ENCODE measurements at regions not wholly inside any gene's neighbourhood (a gene's known extent, or its start where the extent isn't known, plus 50 kb on each side); places are given as distances from the start of the nearest gene placed in this dataset.

DNA sequence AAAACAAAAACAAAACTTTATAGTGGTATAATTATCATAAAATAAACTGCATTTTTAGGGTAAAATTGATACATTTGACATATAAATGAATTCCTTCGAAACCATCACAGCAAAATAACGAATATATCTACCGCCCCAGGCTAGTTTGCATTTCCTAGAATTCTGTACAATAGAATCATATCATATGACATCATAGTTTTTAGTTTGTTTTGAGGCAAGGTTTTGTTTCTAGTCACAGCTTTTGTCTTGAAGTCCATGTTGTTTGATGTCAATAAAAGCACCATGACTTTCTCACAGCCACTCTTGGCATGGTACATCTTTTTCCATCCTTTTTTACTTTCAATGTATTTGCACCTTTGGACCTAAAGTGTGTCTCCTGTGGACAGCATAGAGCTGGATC is 102.9 kb downstream of the FOXL3 start:
- Histone ChIP-seq H3K9me3 (ENCODE audit: control insufficient read depth, low read depth, low read length) (peaks cover 3% of the 10 kb centered on the region), H4K20me1 (ENCODE audit: control insufficient read depth, extremely low read depth, insufficient read depth, low read length) (no peaks in the 10 kb centered on the region), H3K27me3 (ENCODE audit: control insufficient read depth, extremely low read depth, insufficient read depth, low read length) (no peaks in the 10 kb centered on the region), H3K79me2 (ENCODE audit: control insufficient read depth, insufficient read depth, low read length) (no peaks in the 10 kb centered on the region), H3K4me3 (ENCODE audit: control insufficient read depth in 2 of 3, extremely low read depth in 1 of 3, insufficient read depth in 2 of 3, low read depth in 1 of 3, low read length in 3 of 3) (no peak overlapping the region), H3K4me2 (ENCODE audit: control insufficient read depth, extremely low read depth, insufficient read depth, low read depth, low read length) (no peak overlapping the region), H3K9me1 (ENCODE audit: control insufficient read depth, extremely low read depth, insufficient read depth, low read length) (no peaks in the 10 kb centered on the region), H3K9ac (ENCODE audit: control insufficient read depth, extremely low read depth, insufficient read depth, low read length) (no peak overlapping the region), H2AFZ (ENCODE audit: control insufficient read depth, low read length) (no peak overlapping the region), H3K27ac (ENCODE audit: control insufficient read depth, insufficient read depth, low read length) (no peak overlapping the region), H3K36me3 (ENCODE audit: control insufficient read depth in 2 of 2, extremely low read depth in 1 of 2, insufficient read depth in 2 of 2, low read length in 2 of 2) (no peaks in the 10 kb centered on the region), H3K4me1 (ENCODE audit: control insufficient read depth, extremely low read depth, insufficient read depth, low read length) (peaks cover 14% of the 10 kb centered on the region)
- TF ChIP-seq, protein P1, sequence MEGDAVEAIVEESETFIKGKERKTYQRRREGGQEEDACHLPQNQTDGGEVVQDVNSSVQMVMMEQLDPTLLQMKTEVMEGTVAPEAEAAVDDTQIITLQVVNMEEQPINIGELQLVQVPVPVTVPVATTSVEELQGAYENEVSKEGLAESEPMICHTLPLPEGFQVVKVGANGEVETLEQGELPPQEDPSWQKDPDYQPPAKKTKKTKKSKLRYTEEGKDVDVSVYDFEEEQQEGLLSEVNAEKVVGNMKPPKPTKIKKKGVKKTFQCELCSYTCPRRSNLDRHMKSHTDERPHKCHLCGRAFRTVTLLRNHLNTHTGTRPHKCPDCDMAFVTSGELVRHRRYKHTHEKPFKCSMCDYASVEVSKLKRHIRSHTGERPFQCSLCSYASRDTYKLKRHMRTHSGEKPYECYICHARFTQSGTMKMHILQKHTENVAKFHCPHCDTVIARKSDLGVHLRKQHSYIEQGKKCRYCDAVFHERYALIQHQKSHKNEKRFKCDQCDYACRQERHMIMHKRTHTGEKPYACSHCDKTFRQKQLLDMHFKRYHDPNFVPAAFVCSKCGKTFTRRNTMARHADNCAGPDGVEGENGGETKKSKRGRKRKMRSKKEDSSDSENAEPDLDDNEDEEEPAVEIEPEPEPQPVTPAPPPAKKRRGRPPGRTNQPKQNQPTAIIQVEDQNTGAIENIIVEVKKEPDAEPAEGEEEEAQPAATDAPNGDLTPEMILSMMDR (optimal IDR thresholded peaks at IDR 0.05 in 1 of 3, IDR thresholded peaks at IDR 0.05 in 1 of 3, conservative IDR thresholded peaks at IDR 0.05 in 1 of 3; ENCODE audit: extremely low read depth in 1 of 3, insufficient read depth in 2 of 3, low read length in 3 of 3) = no peak
- no peak for TF ChIP-seq EZH2 (IDR thresholded peaks at IDR 0.05; ENCODE audit: low read length)
- DNase-seq (ENCODE audit: low read depth, low spot score) = no peak
- FAIRE-seq = no peak
- dilution Hi-C loops (cut with MboI; ENCODE audit: extremely low pct_ligation_motif_present, low sequenced_read_pairs) = no loop called here

DNA sequence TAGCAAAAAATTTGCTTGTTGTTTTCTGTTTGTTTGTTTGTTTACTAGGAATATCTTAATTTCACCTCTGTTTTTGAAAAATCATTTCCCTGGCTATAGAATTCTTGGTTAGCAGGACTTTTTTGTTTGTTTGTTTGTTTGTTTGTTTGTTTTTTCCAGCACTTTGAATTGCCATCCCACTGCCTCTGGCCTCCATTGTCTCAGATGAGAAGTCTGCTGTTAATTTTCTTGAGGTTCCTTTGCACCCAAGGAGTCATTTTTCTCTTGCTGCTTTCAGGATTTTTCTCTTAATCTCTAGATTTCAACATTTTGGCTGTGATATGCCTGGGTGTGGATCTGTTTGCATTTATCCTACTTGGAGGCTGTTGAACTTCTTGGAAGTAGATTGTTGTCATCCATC is 105.7 kb downstream of the FOXL3 start:
- Histone ChIP-seq H3K4me1 (ENCODE audit: control insufficient read depth, extremely low read depth, insufficient read depth, low read length) (peaks cover 12% of the 10 kb centered on the region), H3K9me3 (ENCODE audit: control insufficient read depth, low read depth, low read length) (peaks cover 9% of the 10 kb centered on the region), H3K9ac (ENCODE audit: control insufficient read depth, extremely low read depth, insufficient read depth, low read length) (no peak overlapping the region), H3K27me3 (ENCODE audit: control insufficient read depth, extremely low read depth, insufficient read depth, low read length) (no peaks in the 10 kb centered on the region), H3K36me3 (ENCODE audit: control insufficient read depth in 2 of 2, extremely low read depth in 1 of 2, insufficient read depth in 2 of 2, low read length in 2 of 2) (no peaks in the 10 kb centered on the region), H3K4me3 (ENCODE audit: control insufficient read depth in 2 of 3, extremely low read depth in 1 of 3, insufficient read depth in 2 of 3, low read depth in 1 of 3, low read length in 3 of 3) (no peak overlapping the region), H3K9me1 (ENCODE audit: control insufficient read depth, extremely low read depth, insufficient read depth, low read length) (no peaks in the 10 kb centered on the region), H2AFZ (ENCODE audit: control insufficient read depth, low read length) (no peak overlapping the region), H3K4me2 (ENCODE audit: control insufficient read depth, extremely low read depth, insufficient read depth, low read depth, low read length) (no peak overlapping the region), H3K79me2 (ENCODE audit: control insufficient read depth, insufficient read depth, low read length) (no peaks in the 10 kb centered on the region), H4K20me1 (ENCODE audit: control insufficient read depth, extremely low read depth, insufficient read depth, low read length) (no peaks in the 10 kb centered on the region), H3K27ac (ENCODE audit: control insufficient read depth, insufficient read depth, low read length) (no peak overlapping the region)
- dilution Hi-C loops (cut with MboI; ENCODE audit: extremely low pct_ligation_motif_present, low sequenced_read_pairs) = no loop called here
- no peak for DNase-seq (ENCODE audit: low read depth, low spot score)
- TF ChIP-seq, protein P1 (optimal IDR thresholded peaks at IDR 0.05 in 1 of 3, IDR thresholded peaks at IDR 0.05 in 1 of 3, conservative IDR thresholded peaks at IDR 0.05 in 1 of 3; ENCODE audit: extremely low read depth in 1 of 3, insufficient read depth in 2 of 3, low read length in 3 of 3) = no peak
- TF ChIP-seq EZH2 (IDR thresholded peaks at IDR 0.05; ENCODE audit: low read length) = no peak
- FAIRE-seq = no peak

Data from keratinocyte (primary cell).